ENCODE measurements at regions not wholly inside any gene's neighbourhood (a gene's known extent, or its start where the extent isn't known, plus 50 kb on each side); places are given as distances from the start of the nearest gene placed in this dataset.

- intact Hi-C loops (cut with micrococcal nuclease): no loop called here
- H3K36me3 Mint-ChIP-seq (ENCODE audit: insufficient read depth, unreplicated experiment): no peaks in the 10 kb centered on the region
- no peak overlapping the region for H3K27ac Mint-ChIP-seq (ENCODE audit: low read depth, unreplicated experiment)
- H3K27me3 Mint-ChIP-seq (ENCODE audit: insufficient read depth, unreplicated experiment): no peaks in the 10 kb centered on the region
- H3K4me3 Mint-ChIP-seq (ENCODE audit: unreplicated experiment): no peak overlapping the region
- CTCF ChIA-PET: interaction anchor here (1.3 kb wide), 1 partner anchor 31 kb away, joined by 3 read pairs; no protein-coding TSS in a partner anchor
- POLR2A ChIA-PET: interaction anchor here (1.5 kb wide), 1 partner anchor 24 kb away, joined by 5 read pairs; no protein-coding TSS in a partner anchor
- no TSS peak for BruUV-seq (replicated peaks)
- H3K4me1 Mint-ChIP-seq (ENCODE audit: insufficient read depth, unreplicated experiment): no peaks in the 10 kb centered on the region
- no peaks in the 10 kb centered on the region for H3K9me3 Mint-ChIP-seq (ENCODE audit: unreplicated experiment)
- TF ChIP-seq, protein P1, sequence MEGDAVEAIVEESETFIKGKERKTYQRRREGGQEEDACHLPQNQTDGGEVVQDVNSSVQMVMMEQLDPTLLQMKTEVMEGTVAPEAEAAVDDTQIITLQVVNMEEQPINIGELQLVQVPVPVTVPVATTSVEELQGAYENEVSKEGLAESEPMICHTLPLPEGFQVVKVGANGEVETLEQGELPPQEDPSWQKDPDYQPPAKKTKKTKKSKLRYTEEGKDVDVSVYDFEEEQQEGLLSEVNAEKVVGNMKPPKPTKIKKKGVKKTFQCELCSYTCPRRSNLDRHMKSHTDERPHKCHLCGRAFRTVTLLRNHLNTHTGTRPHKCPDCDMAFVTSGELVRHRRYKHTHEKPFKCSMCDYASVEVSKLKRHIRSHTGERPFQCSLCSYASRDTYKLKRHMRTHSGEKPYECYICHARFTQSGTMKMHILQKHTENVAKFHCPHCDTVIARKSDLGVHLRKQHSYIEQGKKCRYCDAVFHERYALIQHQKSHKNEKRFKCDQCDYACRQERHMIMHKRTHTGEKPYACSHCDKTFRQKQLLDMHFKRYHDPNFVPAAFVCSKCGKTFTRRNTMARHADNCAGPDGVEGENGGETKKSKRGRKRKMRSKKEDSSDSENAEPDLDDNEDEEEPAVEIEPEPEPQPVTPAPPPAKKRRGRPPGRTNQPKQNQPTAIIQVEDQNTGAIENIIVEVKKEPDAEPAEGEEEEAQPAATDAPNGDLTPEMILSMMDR (IDR thresholded peaks at IDR 0.05; ENCODE audit: unreplicated experiment): no peak
- no peak for DNase-seq (ENCODE audit: unreplicated experiment)
Observed at GRCh38 chr3:56956906-56957305, 103.6 kb upstream of the SPATA12 start.

DNA sequence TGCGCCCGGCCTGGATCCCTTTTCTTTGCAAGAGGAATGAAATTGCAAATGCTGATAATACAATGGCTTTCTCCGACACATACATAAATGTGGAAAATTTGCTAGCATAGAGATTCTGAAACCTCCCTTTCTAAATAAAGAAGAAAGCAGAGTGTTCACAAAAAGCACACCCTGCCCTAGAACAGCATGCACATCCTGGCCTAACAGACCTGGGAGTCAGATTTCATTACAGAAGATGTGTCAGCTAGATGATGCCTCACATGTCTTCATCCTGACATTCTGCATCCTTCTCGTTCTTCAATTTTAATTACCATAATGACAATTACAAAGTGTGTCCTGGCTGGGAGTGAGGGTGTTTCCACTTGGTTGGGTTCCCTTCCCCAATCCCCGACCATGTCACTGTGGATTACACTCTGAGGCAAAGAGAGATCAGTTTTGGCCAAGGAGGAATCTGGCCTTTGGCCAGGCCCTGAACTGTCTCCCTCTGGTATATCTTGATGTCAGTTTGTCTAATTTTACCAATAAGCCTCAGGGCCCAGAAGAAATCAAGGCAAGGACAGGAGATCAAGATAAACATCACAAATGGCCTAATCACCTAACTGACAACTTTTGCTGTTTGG lies 104.9 kb upstream of the SPATA12 start:
- Mint-ChIP-seq H3K27me3 (ENCODE audit: insufficient read depth, unreplicated experiment) (no peaks in the 10 kb centered on the region), H3K36me3 (ENCODE audit: insufficient read depth, unreplicated experiment) (no peaks in the 10 kb centered on the region), H3K9me3 (ENCODE audit: unreplicated experiment) (no peaks in the 10 kb centered on the region), H3K27ac (ENCODE audit: low read depth, unreplicated experiment) (no peak overlapping the region), H3K4me1 (ENCODE audit: insufficient read depth, unreplicated experiment) (no peaks in the 10 kb centered on the region), H3K4me3 (ENCODE audit: unreplicated experiment) (no peak overlapping the region)
- CTCF ChIA-PET: no interaction called here
- POLR2A ChIA-PET: no interaction called here
- intact Hi-C loops (cut with micrococcal nuclease): no loop called here
- DNase-seq (ENCODE audit: unreplicated experiment): no peak
- BruUV-seq (replicated peaks): no TSS peak
- TF ChIP-seq, protein P1 (IDR thresholded peaks at IDR 0.05; ENCODE audit: unreplicated experiment): no peak

DNA sequence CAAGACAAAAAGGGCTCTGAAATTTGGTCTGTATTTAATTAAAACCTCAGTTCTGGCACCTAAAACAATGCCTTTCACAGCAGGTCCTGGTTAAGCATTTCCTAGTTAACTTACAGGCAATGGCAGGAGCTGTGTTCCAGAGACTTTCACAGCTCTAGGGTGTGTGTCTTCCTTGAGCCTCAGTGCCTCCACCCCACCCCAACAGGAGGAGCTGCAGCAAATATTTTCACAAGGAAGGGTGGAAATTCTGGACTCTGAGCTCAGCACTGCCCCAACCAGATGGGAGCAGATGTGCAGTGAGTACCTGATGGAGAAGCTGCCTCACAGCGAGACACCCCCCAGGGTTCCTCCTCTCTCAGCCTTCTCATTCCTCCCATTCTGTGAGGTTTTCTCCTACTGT lies 106.3 kb upstream of the SPATA12 start:
- Mint-ChIP-seq H3K4me1 (ENCODE audit: insufficient read depth, unreplicated experiment) (no peaks in the 10 kb centered on the region), H3K27me3 (ENCODE audit: insufficient read depth, unreplicated experiment) (no peaks in the 10 kb centered on the region), H3K9me3 (ENCODE audit: unreplicated experiment) (no peaks in the 10 kb centered on the region), H3K4me3 (ENCODE audit: unreplicated experiment) (no peak overlapping the region), H3K27ac (ENCODE audit: low read depth, unreplicated experiment) (no peak overlapping the region), H3K36me3 (ENCODE audit: insufficient read depth, unreplicated experiment) (no peaks in the 10 kb centered on the region)
- intact Hi-C loops (cut with micrococcal nuclease): no loop called here
- TF ChIP-seq, protein P1 (IDR thresholded peaks at IDR 0.05; ENCODE audit: unreplicated experiment): no peak
- no peak for DNase-seq (ENCODE audit: unreplicated experiment)
- ChIA-PET CTCF (interaction anchor here (0.5 to 1.2 kb wide), 3 partner anchors 135 to 209 kb away, joined by 3 to 8 read pairs (median 3); no protein-coding TSS in a partner anchor), POLR2A (no interaction called here)
- no TSS peak for BruUV-seq (replicated peaks)

- no peaks in the 10 kb centered on the region for H3K4me1 Mint-ChIP-seq (ENCODE audit: insufficient read depth, unreplicated experiment)
- no peak overlapping the region for H3K27ac Mint-ChIP-seq (ENCODE audit: low read depth, unreplicated experiment)
- H3K36me3 Mint-ChIP-seq (ENCODE audit: insufficient read depth, unreplicated experiment): no peaks in the 10 kb centered on the region
- DNase-seq (ENCODE audit: unreplicated experiment): no peak
- no peaks in the 10 kb centered on the region for H3K9me3 Mint-ChIP-seq (ENCODE audit: unreplicated experiment)
- intact Hi-C loops (cut with micrococcal nuclease): no loop called here
- CTCF ChIA-PET: no interaction called here
- no peak overlapping the region for H3K4me3 Mint-ChIP-seq (ENCODE audit: unreplicated experiment)
- no TSS peak for BruUV-seq (replicated peaks)
- TF ChIP-seq, protein P1 (IDR thresholded peaks at IDR 0.05; ENCODE audit: unreplicated experiment): no peak
- H3K27me3 Mint-ChIP-seq (ENCODE audit: insufficient read depth, unreplicated experiment): no peaks in the 10 kb centered on the region
- POLR2A ChIA-PET: no interaction called here
Observed at GRCh38 chr3:56952846-56953245, 107.6 kb upstream of the SPATA12 start.
